PC-3 (cell line): ENCODE measurements at regions not wholly inside any gene's neighbourhood (a gene's known extent, or its start where the extent isn't known, plus 50 kb on each side); places are given as distances from the start of the nearest gene placed in this dataset.

ENCODE experiments used
- ATAC-seq: fragments of 200-7000 bp; cut with Tn5 transposase; 2 replicates; pipeline ENCODE4 v1.9.1; 2020; ENCODE audit warnings: mild to moderate bottlenecking, moderate library complexity
- BruUV-seq: library from RNA; stranded (reverse); fragments of 400-500 nt; replicated peaks from 2 replicates; lab custom pipeline; 2021; lab: Mats Ljungman, UMichigan
- CTCF ChIA-PET: fragments of 300-600 bp; sonication (Branson Sonifier 250); formaldehyde crosslinking; loops from one replicate; lab custom pipeline; 2022; ENCODE audit warnings: antibody characterized with exemption; lab: Charles Lee
- POLR2A ChIA-PET: fragments of 300-600 bp; sonication (Branson Sonifier 250); formaldehyde crosslinking; loops from one replicate; lab custom pipeline; 2022; ENCODE audit warnings: antibody characterized with exemption; ENCODE audit not compliant: unreplicated experiment; lab: Charles Lee
- DNase-seq: peaks from one replicate; pipeline ENCODE4 v3.0.0-alpha.2; 2015
- H2AFZ ChIP-seq: fragments of 300-600 bp; sonication (generic); 2 replicates; pipeline ENCODE4 v1.6.0; 2016; ENCODE audit warnings: antibody characterized with exemption, low read length
- H3F3A ChIP-seq: fragments of 300-600 bp; sonication (generic); one replicate; pipeline ENCODE4 v1.6.0; 2017; ENCODE audit warnings: antibody characterized with exemption, low read length, control low read depth, mild to moderate bottlenecking; ENCODE audit not compliant: unreplicated experiment
- H3K27ac ChIP-seq: fragments of 300-600 bp; sonication (generic); 2 replicates; pipeline ENCODE4 v1.5.1; 2016; ENCODE audit warnings: mild to moderate bottlenecking, low read length
- H3K27me3 ChIP-seq: fragments of 300-600 bp; sonication (generic); 2 replicates; pipeline ENCODE4 v1.6.1; 2016; ENCODE audit warnings: low read length, mixed read lengths
- H3K36me3 ChIP-seq: fragments of 300-600 bp; sonication (generic); 2 replicates; pipeline ENCODE4 v1.6.1; 2016; ENCODE audit warnings: low read depth, mixed run types, low read length, mixed read lengths
- H3K4me1 ChIP-seq: fragments of 300-600 bp; sonication (generic); 2 replicates; pipeline ENCODE4 v1.5.1; 2016; ENCODE audit warnings: low read length; ENCODE audit not compliant: insufficient read depth
- H3K4me2 ChIP-seq: fragments of 300-600 bp; sonication (generic); 2 replicates; pipeline ENCODE4 v1.6.0; 2016; ENCODE audit warnings: low read length
- H3K4me3 ChIP-seq: fragments of 300-600 bp; sonication (generic); 2 replicates; pipeline ENCODE4 v1.5.1; 2016; ENCODE audit warnings: mild to moderate bottlenecking, low read length, mixed read lengths
- H3K79me2 ChIP-seq: fragments of 300-600 bp; sonication (generic); 2 replicates; pipeline ENCODE4 v1.6.1; 2017; ENCODE audit warnings: low read length, mixed read lengths
- H3K9ac ChIP-seq: fragments of 300-600 bp; sonication (generic); 2 replicates; pipeline ENCODE4 v1.6.0; 2016; ENCODE audit warnings: mild to moderate bottlenecking, low read length
- H3K9me2 ChIP-seq: fragments of 300-600 bp; sonication (generic); replicated peaks from 2 replicates; pipeline ENCODE4 v1.6.1; 2016; ENCODE audit warnings: mixed run types, low read length, mixed read lengths
- H3K9me3 ChIP-seq: fragments of 300-600 bp; sonication (generic); 2 replicates; pipeline ENCODE4 v1.6.1; 2016; ENCODE audit warnings: low read length, mixed read lengths
- H4K20me1 ChIP-seq: fragments of 300-600 bp; sonication (generic); 2 replicates; pipeline ENCODE4 v1.6.1; 2016; ENCODE audit warnings: low read length, mixed read lengths
- EZH2 ChIP-seq: fragments of 300-600 bp; sonication (generic); IDR thresholded peaks from one replicate; pipeline ENCODE4 v1.6.1; 2017; ENCODE audit warnings: antibody characterized with exemption, mild to moderate bottlenecking, low read length; ENCODE audit not compliant: unreplicated experiment
- EZH2phosphoT487 ChIP-seq: fragments of 300-600 bp; sonication (generic); IDR thresholded peaks from 2 replicates; pipeline ENCODE4 v1.6.1; 2018; ENCODE audit warnings: mild to moderate bottlenecking, antibody characterized with exemption, low read length, borderline replicate concordance
- intact Hi-C: fragments of 100-400 bp; cut with micrococcal nuclease; formaldehyde crosslinking; loops from 2 replicates; pipeline ENCODE4 v1.9.0; 2023
- TF ChIP-seq, protein P1 (sequence below): fragments of 300-600 bp; sonication (generic); conservative IDR thresholded peaks from 2 replicates; pipeline ENCODE4 v1.5.1; 2017; ENCODE audit warnings: antibody characterized with exemption, low read depth, mild to moderate bottlenecking, low read length

GRCh38 chr2:64374686-64375085 is 79.3 kb upstream of the LGALSL start:
- no peaks in the 10 kb centered on the region for H3K27me3 ChIP-seq
- no peak overlapping the region for H3K27ac ChIP-seq
- no peak overlapping the region for H3K4me2 ChIP-seq
- H4K20me1 ChIP-seq, result no peaks in the 10 kb centered on the region
- TF ChIP-seq EZH2phosphoT487 (no peak), EZH2 (no peak)
- TF ChIP-seq, protein P1, sequence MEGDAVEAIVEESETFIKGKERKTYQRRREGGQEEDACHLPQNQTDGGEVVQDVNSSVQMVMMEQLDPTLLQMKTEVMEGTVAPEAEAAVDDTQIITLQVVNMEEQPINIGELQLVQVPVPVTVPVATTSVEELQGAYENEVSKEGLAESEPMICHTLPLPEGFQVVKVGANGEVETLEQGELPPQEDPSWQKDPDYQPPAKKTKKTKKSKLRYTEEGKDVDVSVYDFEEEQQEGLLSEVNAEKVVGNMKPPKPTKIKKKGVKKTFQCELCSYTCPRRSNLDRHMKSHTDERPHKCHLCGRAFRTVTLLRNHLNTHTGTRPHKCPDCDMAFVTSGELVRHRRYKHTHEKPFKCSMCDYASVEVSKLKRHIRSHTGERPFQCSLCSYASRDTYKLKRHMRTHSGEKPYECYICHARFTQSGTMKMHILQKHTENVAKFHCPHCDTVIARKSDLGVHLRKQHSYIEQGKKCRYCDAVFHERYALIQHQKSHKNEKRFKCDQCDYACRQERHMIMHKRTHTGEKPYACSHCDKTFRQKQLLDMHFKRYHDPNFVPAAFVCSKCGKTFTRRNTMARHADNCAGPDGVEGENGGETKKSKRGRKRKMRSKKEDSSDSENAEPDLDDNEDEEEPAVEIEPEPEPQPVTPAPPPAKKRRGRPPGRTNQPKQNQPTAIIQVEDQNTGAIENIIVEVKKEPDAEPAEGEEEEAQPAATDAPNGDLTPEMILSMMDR, result no peak
- ChIA-PET POLR2A (no interaction called here), CTCF (no interaction called here)
- ATAC-seq (no peak), DNase-seq (peak; percentile 30)
- no peaks in the 10 kb centered on the region for H3K4me1 ChIP-seq
- H3F3A ChIP-seq, result no peaks in the 10 kb centered on the region
- no peaks in the 10 kb centered on the region for H3K9me2 ChIP-seq
- BruUV-seq, result no TSS peak
- H3K4me3 ChIP-seq, result no peak overlapping the region
- H3K79me2 ChIP-seq, result no peaks in the 10 kb centered on the region
- intact Hi-C loops, result no loop called here
- no peak overlapping the region for H2AFZ ChIP-seq
- H3K36me3 ChIP-seq, result no peaks in the 10 kb centered on the region
- H3K9me3 ChIP-seq, result no peaks in the 10 kb centered on the region
- H3K9ac ChIP-seq, result no peak overlapping the region

GRCh38 chr2:64376926-64377325 is 77.0 kb upstream of the LGALSL start:
- TF ChIP-seq EZH2phosphoT487 (no peak), EZH2 (no peak)
- TF ChIP-seq, protein P1, result no peak
- intact Hi-C loops, result no loop called here
- Histone ChIP-seq H3F3A (no peaks in the 10 kb centered on the region), H3K27ac (no peak overlapping the region), H3K4me1 (no peaks in the 10 kb centered on the region), H3K27me3 (no peaks in the 10 kb centered on the region), H3K79me2 (no peaks in the 10 kb centered on the region), H2AFZ (no peak overlapping the region), H3K36me3 (no peaks in the 10 kb centered on the region), H3K4me3 (no peak overlapping the region), H3K9me2 (no peaks in the 10 kb centered on the region), H4K20me1 (no peaks in the 10 kb centered on the region), H3K9ac (no peak overlapping the region), H3K9me3 (no peaks in the 10 kb centered on the region), H3K4me2 (no peak overlapping the region)
- POLR2A ChIA-PET, result interaction anchor here (0.6 kb wide), 1 partner anchor 19 kb away, joined by 3 read pairs; no protein-coding TSS in a partner anchor
- ATAC-seq (no peak), DNase-seq (no peak)
- CTCF ChIA-PET, result no interaction called here
- BruUV-seq, result no TSS peak

DNA sequence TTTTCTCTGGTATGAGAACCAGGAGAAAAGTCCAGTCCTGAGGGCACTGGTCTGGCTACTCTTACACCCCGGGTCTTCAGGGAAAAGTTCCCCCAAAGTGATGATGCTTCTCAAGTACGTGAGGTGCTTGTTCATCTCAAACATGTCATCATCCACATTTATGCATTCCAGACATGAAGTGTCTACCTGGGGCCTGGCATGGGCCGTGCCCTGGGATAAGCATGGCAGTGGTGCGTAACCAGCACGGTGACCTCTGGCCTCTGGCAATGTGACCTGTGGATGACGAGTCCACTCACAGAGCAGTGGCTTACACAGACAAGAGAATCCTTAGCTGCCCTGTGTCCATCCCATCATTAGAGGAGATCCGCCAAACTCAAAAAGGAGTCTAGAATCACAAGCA is 74.8 kb upstream of the LGALSL start:
- Histone ChIP-seq H2AFZ (no peak overlapping the region), H3K9me3 (no peaks in the 10 kb centered on the region), H3K4me2 (no peak overlapping the region), H3K36me3 (no peaks in the 10 kb centered on the region), H3K79me2 (no peaks in the 10 kb centered on the region), H3K4me1 (no peaks in the 10 kb centered on the region), H3K27me3 (no peaks in the 10 kb centered on the region), H3F3A (no peaks in the 10 kb centered on the region), H4K20me1 (no peaks in the 10 kb centered on the region), H3K4me3 (no peak overlapping the region), H3K27ac (no peak overlapping the region), H3K9ac (no peak overlapping the region), H3K9me2 (no peaks in the 10 kb centered on the region)
- POLR2A ChIA-PET, result no interaction called here
- no peak for DNase-seq
- CTCF ChIA-PET, result no interaction called here
- no peak for ATAC-seq
- no TSS peak for BruUV-seq
- no peak for TF ChIP-seq EZH2phosphoT487
- TF ChIP-seq, protein P1, result no peak
- no peak for TF ChIP-seq EZH2
- intact Hi-C loops, result no loop called here
